Liver (tissue), 8 donors: ENCODE measurements at regions not wholly inside any gene's neighbourhood (a gene's known extent, or its start where the extent isn't known, plus 50 kb on each side); places are given as distances from the start of the nearest gene placed in this dataset.

Experiments
- DNase-seq: peaks from one replicate; pipeline ENCODE4 v3.0.0-alpha.2; 2017; ENCODE audit warnings: low spot score
- H3K27ac ChIP-seq, 2 donors: one replicate each; pipeline ENCODE4 v1.7.0; 2013; ENCODE audit warnings: inconsistent platforms in 2 of 2, low read length in 2 of 2, control low read depth in 1 of 2, low read depth in 1 of 2, mild to moderate bottlenecking in 1 of 2
- H3K27me3 ChIP-seq, 4 donors: one replicate each; pipeline versions ENCODE4 v1.6.1 to v1.7.0; 2013; ENCODE audit warnings: low read length in 3 of 4, inconsistent platforms in 1 of 4, mild to moderate bottlenecking in 1 of 4, moderate library complexity in 1 of 4; ENCODE audit not compliant: control insufficient read depth in 4 of 4, insufficient read depth in 4 of 4
- H3K36me3 ChIP-seq, 4 donors: one replicate each; pipeline versions ENCODE4 v1.6.1 to v1.7.0; 2013; ENCODE audit warnings: low read length in 3 of 4, mild to moderate bottlenecking in 3 of 4, low read depth in 1 of 4, moderate library complexity in 1 of 4; ENCODE audit not compliant: control insufficient read depth in 4 of 4, insufficient read depth in 3 of 4
- H3K4me1 ChIP-seq, 4 donors: one replicate each; pipeline versions ENCODE4 v1.6.1 to v1.7.0; 2013; ENCODE audit warnings: low read length in 3 of 4, mild to moderate bottlenecking in 3 of 4, moderate library complexity in 1 of 4; ENCODE audit not compliant: control insufficient read depth in 4 of 4, insufficient read depth in 4 of 4
- H3K4me3 ChIP-seq, 3 donors: one replicate each; pipeline versions ENCODE4 v1.6.1 to v1.7.0; 2013; ENCODE audit warnings: low read length in 3 of 3, control low read depth in 1 of 3, low read depth in 1 of 3, mild to moderate bottlenecking in 1 of 3
- H3K9ac ChIP-seq, 2 donors: one replicate each; pipeline ENCODE4 v1.7.0; 2013; ENCODE audit warnings: low read length in 2 of 2, mild to moderate bottlenecking in 2 of 2, moderate library complexity in 2 of 2, control low read depth in 1 of 2, low read depth in 1 of 2
- H3K9me3 ChIP-seq, 4 donors: one replicate each; pipeline versions ENCODE4 v1.6.1 to v1.7.0; 2013; ENCODE audit warnings: low read length in 3 of 4; ENCODE audit not compliant: control insufficient read depth in 4 of 4
- ATF3 ChIP-seq: IDR thresholded peaks from 2 replicates; pipeline ENCODE4 v1.6.1; 2016; ENCODE audit warnings: antibody characterized with exemption
- EGR1 ChIP-seq, 2 donors: IDR thresholded peaks; 2 replicates each; pipeline ENCODE4 v1.6.1; 2016 to 2018; ENCODE audit warnings: antibody characterized with exemption in 2 of 2, low read depth in 2 of 2
- FOXA1 ChIP-seq: IDR thresholded peaks from 2 replicates; pipeline ENCODE4 v1.6.1; 2016; ENCODE audit warnings: antibody characterized with exemption
- FOXA2 ChIP-seq: IDR thresholded peaks from 2 replicates; pipeline ENCODE4 v1.6.1; 2016; ENCODE audit warnings: antibody characterized with exemption
- GABPA ChIP-seq, 2 donors: IDR thresholded peaks in 1 of 2; conservative IDR thresholded peaks in 1 of 2; 2 replicates each; pipeline ENCODE4 v1.6.1; 2016; ENCODE audit warnings: antibody characterized with exemption in 2 of 2, mild to moderate bottlenecking in 1 of 2, moderate library complexity in 1 of 2
- HNF4A ChIP-seq, 2 donors: conservative IDR thresholded peaks; 2 replicates each; pipeline ENCODE4 v1.6.1; 2016; ENCODE audit warnings: antibody characterized with exemption in 2 of 2, mild to moderate bottlenecking in 2 of 2
- HNF4G ChIP-seq: IDR thresholded peaks from 2 replicates; pipeline ENCODE4 v1.6.1; 2016; ENCODE audit warnings: antibody characterized with exemption
- JUND ChIP-seq, 2 donors: IDR thresholded peaks; 2 replicates each; pipeline ENCODE4 v1.6.1; 2016; ENCODE audit warnings: antibody characterized with exemption in 2 of 2
- NR2F2 ChIP-seq: IDR thresholded peaks from 2 replicates; pipeline ENCODE4 v1.6.1; 2016; ENCODE audit warnings: antibody characterized with exemption
- RAD21 ChIP-seq, 2 donors: IDR thresholded peaks; 2 replicates each; pipeline ENCODE4 v1.6.1; 2016; ENCODE audit warnings: antibody characterized with exemption in 2 of 2, mild to moderate bottlenecking in 2 of 2
- REST ChIP-seq: IDR thresholded peaks from 2 replicates; pipeline ENCODE4 v1.6.1; 2016; ENCODE audit warnings: antibody characterized with exemption, mild to moderate bottlenecking
- RXRA ChIP-seq, 2 donors: IDR thresholded peaks; 2 replicates each; pipeline ENCODE4 v1.6.1; 2017 to 2018; ENCODE audit warnings: antibody characterized with exemption in 2 of 2, mild to moderate bottlenecking in 1 of 2
- SP1 ChIP-seq: IDR thresholded peaks from 2 replicates; pipeline ENCODE4 v1.6.1; 2018; ENCODE audit warnings: antibody characterized with exemption, mild to moderate bottlenecking
- TAF1 ChIP-seq: conservative IDR thresholded peaks from 2 replicates; pipeline ENCODE4 v1.6.1; 2016; ENCODE audit warnings: antibody characterized with exemption, mild to moderate bottlenecking
- YY1 ChIP-seq: IDR thresholded peaks from 2 replicates; pipeline ENCODE4 v1.6.1; 2016; ENCODE audit warnings: antibody characterized with exemption, mild to moderate bottlenecking
- WGBS: extraction: QIAGEN DNeasy Blood & Tissue Kit; methylation state at CpG from one replicate; pipeline ENCODE4 v1.1.7; 2013; 5-methylcytosine and 5-hydroxymethylcytosine counted together
- TF ChIP-seq, protein P1 (sequence below): fragments of 150-350 bp; IDR thresholded peaks from 2 replicates; pipeline ENCODE4 v1.5.1; 2017; ENCODE audit warnings: improper control_type of control experiment, low read depth, low read length; ENCODE audit not compliant: missing input control
- TF ChIP-seq, protein P2 (sequence below): IDR thresholded peaks from 2 replicates; pipeline ENCODE4 v1.6.1; 2016; ENCODE audit warnings: antibody characterized with exemption
- TF ChIP-seq, protein P3 (sequence below): IDR thresholded peaks from 2 replicates; pipeline ENCODE4 v1.6.1; 2016; ENCODE audit warnings: antibody characterized with exemption
- donor health status: healthy.
- donor health status: healthy.
- donor health status: healthy.
- donor health status: healthy.
- donor health status: healthy.

DNA sequence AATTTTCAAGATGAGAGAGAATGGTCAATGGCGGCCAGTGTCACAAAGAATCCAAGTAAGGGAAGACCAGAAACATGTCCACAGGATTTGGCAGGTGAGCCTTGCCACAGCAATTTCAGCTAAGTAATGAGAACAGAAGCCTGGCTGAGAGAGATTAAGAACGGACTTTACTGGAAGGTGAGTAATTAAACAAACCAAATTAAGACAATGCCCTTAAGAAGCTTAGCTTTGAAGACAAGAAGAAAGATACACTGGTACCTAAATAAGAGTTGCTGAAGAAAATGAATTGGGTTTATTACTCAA is 145.4 kb upstream of the PLEKHG7 start:
- Histone ChIP-seq H3K4me1 (peaks cover 3 to 36% (median 24%) of the 10 kb centered on the region in 4 donors), H3K27me3 (no peaks in the 10 kb centered on the region), H3K9me3 (no peaks in the 10 kb centered on the region), H3K9ac (no peak overlapping the region), H3K36me3 (no peaks in the 10 kb centered on the region), H3K4me3 (no peak overlapping the region), H3K27ac (no peak overlapping the region)
- DNase-seq, result no peak
- TF ChIP-seq, protein P1, sequence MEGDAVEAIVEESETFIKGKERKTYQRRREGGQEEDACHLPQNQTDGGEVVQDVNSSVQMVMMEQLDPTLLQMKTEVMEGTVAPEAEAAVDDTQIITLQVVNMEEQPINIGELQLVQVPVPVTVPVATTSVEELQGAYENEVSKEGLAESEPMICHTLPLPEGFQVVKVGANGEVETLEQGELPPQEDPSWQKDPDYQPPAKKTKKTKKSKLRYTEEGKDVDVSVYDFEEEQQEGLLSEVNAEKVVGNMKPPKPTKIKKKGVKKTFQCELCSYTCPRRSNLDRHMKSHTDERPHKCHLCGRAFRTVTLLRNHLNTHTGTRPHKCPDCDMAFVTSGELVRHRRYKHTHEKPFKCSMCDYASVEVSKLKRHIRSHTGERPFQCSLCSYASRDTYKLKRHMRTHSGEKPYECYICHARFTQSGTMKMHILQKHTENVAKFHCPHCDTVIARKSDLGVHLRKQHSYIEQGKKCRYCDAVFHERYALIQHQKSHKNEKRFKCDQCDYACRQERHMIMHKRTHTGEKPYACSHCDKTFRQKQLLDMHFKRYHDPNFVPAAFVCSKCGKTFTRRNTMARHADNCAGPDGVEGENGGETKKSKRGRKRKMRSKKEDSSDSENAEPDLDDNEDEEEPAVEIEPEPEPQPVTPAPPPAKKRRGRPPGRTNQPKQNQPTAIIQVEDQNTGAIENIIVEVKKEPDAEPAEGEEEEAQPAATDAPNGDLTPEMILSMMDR, result no peak
- no peak for TF ChIP-seq FOXA2
- no peak for TF ChIP-seq ATF3
- TF ChIP-seq JUND (IDR thresholded peaks at IDR 0.05), result no peak
- TF ChIP-seq, protein P2, sequence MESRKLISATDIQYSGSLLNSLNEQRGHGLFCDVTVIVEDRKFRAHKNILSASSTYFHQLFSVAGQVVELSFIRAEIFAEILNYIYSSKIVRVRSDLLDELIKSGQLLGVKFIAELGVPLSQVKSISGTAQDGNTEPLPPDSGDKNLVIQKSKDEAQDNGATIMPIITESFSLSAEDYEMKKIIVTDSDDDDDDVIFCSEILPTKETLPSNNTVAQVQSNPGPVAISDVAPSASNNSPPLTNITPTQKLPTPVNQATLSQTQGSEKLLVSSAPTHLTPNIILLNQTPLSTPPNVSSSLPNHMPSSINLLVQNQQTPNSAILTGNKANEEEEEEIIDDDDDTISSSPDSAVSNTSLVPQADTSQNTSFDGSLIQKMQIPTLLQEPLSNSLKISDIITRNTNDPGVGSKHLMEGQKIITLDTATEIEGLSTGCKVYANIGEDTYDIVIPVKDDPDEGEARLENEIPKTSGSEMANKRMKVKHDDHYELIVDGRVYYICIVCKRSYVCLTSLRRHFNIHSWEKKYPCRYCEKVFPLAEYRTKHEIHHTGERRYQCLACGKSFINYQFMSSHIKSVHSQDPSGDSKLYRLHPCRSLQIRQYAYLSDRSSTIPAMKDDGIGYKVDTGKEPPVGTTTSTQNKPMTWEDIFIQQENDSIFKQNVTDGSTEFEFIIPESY, result no peak
- WGBS, result 93% methylated on average over 2 of the region's 2 CpGs

GRCh38 chr12:92556637-92557421 is 146.0 kb upstream of the PLEKHG7 start:
- no peak for DNase-seq
- TF ChIP-seq RXRA (IDR thresholded peaks at IDR 0.05), result no peak
- TF ChIP-seq, protein P3, sequence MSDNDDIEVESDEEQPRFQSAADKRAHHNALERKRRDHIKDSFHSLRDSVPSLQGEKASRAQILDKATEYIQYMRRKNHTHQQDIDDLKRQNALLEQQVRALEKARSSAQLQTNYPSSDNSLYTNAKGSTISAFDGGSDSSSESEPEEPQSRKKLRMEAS, result no peak
- TF ChIP-seq HNF4A (conservative IDR thresholded peaks at IDR 0.05), result no peak
- TF ChIP-seq RAD21 (IDR thresholded peaks at IDR 0.05), result no peak
- TF ChIP-seq REST, result no peak
- TF ChIP-seq JUND (IDR thresholded peaks at IDR 0.05), result no peak
- TF ChIP-seq, protein P1, result no peak
- no peak for TF ChIP-seq GABPA (IDR thresholded peaks at IDR 0.05 in 1 of 2, conservative IDR thresholded peaks at IDR 0.05 in 1 of 2)
- no peak for TF ChIP-seq TAF1
- TF ChIP-seq NR2F2, result no peak
- TF ChIP-seq SP1, result no peak
- TF ChIP-seq FOXA2, result no peak
- TF ChIP-seq EGR1 (IDR thresholded peaks at IDR 0.05; ENCODE audit: low read depth in 2 of 2), result no peak
- no peak for TF ChIP-seq HNF4G
- no peak for TF ChIP-seq YY1
- no peak for TF ChIP-seq FOXA1
- TF ChIP-seq, protein P2, result no peak
- Histone ChIP-seq H3K36me3 (no peaks in the 10 kb centered on the region), H3K9ac (no peak overlapping the region), H3K27me3 (no peaks in the 10 kb centered on the region), H3K27ac (no peak overlapping the region), H3K4me3 (no peak overlapping the region), H3K4me1 (peaks cover 4 to 31% (median 20%) of the 10 kb centered on the region in 4 donors), H3K9me3 (no peaks in the 10 kb centered on the region)
- WGBS, result 95% methylated on average over 9 of the region's 9 CpGs
